WTC11 (cell line): ENCODE measurements at regions not wholly inside any gene's neighbourhood (a gene's known extent, or its start where the extent isn't known, plus 50 kb on each side); places are given as distances from the start of the nearest gene placed in this dataset.

ENCODE experiments used
- ATAC-seq: fragments of 200-7000 bp; cut with Tn5 transposase; 2 replicates; pipeline ENCODE4 v1.10.0; 2021; ENCODE audit warnings: mild to moderate bottlenecking, moderate library complexity
- CTCF ChIA-PET: fragments of 300-600 bp; sonication (Branson Sonifier 250); formaldehyde crosslinking; loops from one replicate; lab custom pipeline; 2021; ENCODE audit warnings: antibody characterized with exemption; lab: Charles Lee
- POLR2A ChIA-PET: fragments of 350-600 bp; sonication (Branson Sonifier 250); formaldehyde crosslinking; loops from one replicate; lab custom pipeline; 2021; ENCODE audit warnings: antibody characterized with exemption; lab: Charles Lee
- DNase-seq: peaks from one replicate; pipeline ENCODE4 v3.0.0; 2021; ENCODE audit warnings: low spot score
- H3K27ac Mint-ChIP-seq: 2 replicates; pipeline ENCODE4 v1.8.0; 2021; ENCODE audit warnings: mixed read lengths
- H3K27me3 Mint-ChIP-seq: 2 replicates; pipeline ENCODE4 v1.8.0; 2021; ENCODE audit warnings: low read depth, mild to moderate bottlenecking, moderate library complexity, mixed read lengths
- H3K36me3 Mint-ChIP-seq: 2 replicates; pipeline ENCODE4 v1.8.0; 2021; ENCODE audit warnings: mixed read lengths
- H3K4me1 Mint-ChIP-seq: 2 replicates; pipeline ENCODE4 v1.8.0; 2022; ENCODE audit warnings: mixed read lengths
- H3K4me3 Mint-ChIP-seq: 2 replicates; pipeline ENCODE4 v1.8.0; 2021; ENCODE audit warnings: mild to moderate bottlenecking, moderate library complexity, mixed read lengths
- H3K9me3 Mint-ChIP-seq: 2 replicates; pipeline ENCODE4 v1.8.0; 2021; ENCODE audit warnings: mixed read lengths
- CREB1 ChIP-seq: sonication (generic); formaldehyde crosslinking; IDR thresholded peaks from 2 replicates; pipeline ENCODE4 v1.8.0; 2023; ENCODE audit warnings: mild to moderate bottlenecking, missing genetic modification reagents
- GTF2I ChIP-seq: fragments of 250-450 bp; sonication (Bioruptor Pico); conservative IDR thresholded peaks from 2 replicates; pipeline ENCODE4 v1.4.0; 2021; ENCODE audit warnings: mild to moderate bottlenecking
- HMGA2 ChIP-seq: fragments of 250-450 bp; sonication (Bioruptor Pico); IDR thresholded peaks from 2 replicates; pipeline ENCODE4 v1.4.0; 2021; ENCODE audit warnings: mild to moderate bottlenecking, moderate library complexity
- JAZF1 ChIP-seq: fragments of 250-450 bp; sonication (Bioruptor Pico); IDR thresholded peaks from 2 replicates; pipeline ENCODE4 v1.9.0; 2021; ENCODE audit warnings: moderate library complexity, mild to moderate bottlenecking, inconsistent platforms
- MXD4 ChIP-seq: fragments of 250-450 bp; sonication (Bioruptor Pico); IDR thresholded peaks from 2 replicates; pipeline ENCODE4 v1.8.0; 2021; ENCODE audit warnings: mild to moderate bottlenecking, moderate library complexity, borderline replicate concordance
- MYBL2 ChIP-seq: sonication (generic); formaldehyde crosslinking; IDR thresholded peaks from 2 replicates; pipeline ENCODE4 v1.8.1; 2023; ENCODE audit warnings: mild to moderate bottlenecking, moderate library complexity, missing genetic modification reagents
- NFATC4 ChIP-seq: fragments of 250-450 bp; sonication (Bioruptor Pico); IDR thresholded peaks from 2 replicates; pipeline ENCODE4 v1.9.0; 2021; ENCODE audit warnings: mild to moderate bottlenecking
- NFE2L1 ChIP-seq: sonication (generic); formaldehyde crosslinking; IDR thresholded peaks from 2 replicates; pipeline ENCODE4 v1.8.1; 2023; ENCODE audit warnings: missing genetic modification reagents
- TCF7 ChIP-seq: sonication (generic); formaldehyde crosslinking; IDR thresholded peaks from 2 replicates; pipeline ENCODE4 v1.8.0; 2022; ENCODE audit warnings: mild to moderate bottlenecking, low read depth, missing genetic modification reagents, moderate library complexity
- ZNF416 ChIP-seq: fragments of 250-450 bp; sonication (Bioruptor Pico); IDR thresholded peaks from 2 replicates; pipeline ENCODE4 v1.9.0; 2021; ENCODE audit warnings: mild to moderate bottlenecking, inconsistent platforms
- TF ChIP-seq, protein P1 (sequence below): fragments of 200-600 bp; IDR thresholded peaks from 2 replicates; pipeline ENCODE4 v1.8.0; 2022; ENCODE audit warnings: antibody characterized with exemption
- TF ChIP-seq, protein P2 (sequence below): sonication (generic); formaldehyde crosslinking; IDR thresholded peaks from 2 replicates; pipeline ENCODE4 v1.8.0; 2023; ENCODE audit warnings: missing genetic modification reagents
- TF ChIP-seq, protein P3 (sequence below): sonication (generic); formaldehyde crosslinking; conservative IDR thresholded peaks from 2 replicates; pipeline ENCODE4 v1.8.1; 2023; ENCODE audit warnings: mild to moderate bottlenecking, low read depth, missing genetic modification reagents, moderate library complexity
- TF ChIP-seq, protein P4 (sequence below): sonication (generic); formaldehyde crosslinking; IDR thresholded peaks from 2 replicates; pipeline ENCODE4 v1.8.0; 2023; ENCODE audit warnings: mild to moderate bottlenecking, missing genetic modification reagents
- TF ChIP-seq, protein P5 (sequence below): fragments of 250-450 bp; sonication (Bioruptor Pico); IDR thresholded peaks from 2 replicates; pipeline ENCODE4 v1.9.0; 2021; ENCODE audit warnings: mild to moderate bottlenecking
- TF ChIP-seq, protein P6 (sequence below): sonication (generic); formaldehyde crosslinking; IDR thresholded peaks from 2 replicates; pipeline ENCODE4 v1.8.1; 2022; ENCODE audit warnings: mild to moderate bottlenecking, missing genetic modification reagents, moderate library complexity, borderline replicate concordance

DNA sequence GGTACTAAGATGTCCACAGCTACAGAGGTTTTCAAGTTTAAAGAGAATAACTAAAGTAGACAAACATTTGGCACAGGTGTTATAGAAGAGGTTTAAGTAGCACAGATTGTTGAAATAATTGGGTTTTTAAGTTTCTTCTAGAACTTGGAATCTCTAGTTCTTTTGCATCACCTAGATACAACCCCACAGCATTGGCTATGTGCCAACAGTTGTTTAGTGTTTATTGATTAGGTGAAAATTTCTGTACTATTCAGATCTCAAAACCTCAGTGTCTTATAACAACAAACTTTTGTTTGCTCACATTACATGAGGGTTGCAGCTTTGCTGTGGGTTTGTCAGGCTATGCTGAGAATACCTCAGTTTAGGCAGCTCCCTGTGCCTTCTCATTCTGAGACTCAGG lies 162.5 kb downstream of the TBX15 start (continued):
- TF ChIP-seq, protein P1, sequence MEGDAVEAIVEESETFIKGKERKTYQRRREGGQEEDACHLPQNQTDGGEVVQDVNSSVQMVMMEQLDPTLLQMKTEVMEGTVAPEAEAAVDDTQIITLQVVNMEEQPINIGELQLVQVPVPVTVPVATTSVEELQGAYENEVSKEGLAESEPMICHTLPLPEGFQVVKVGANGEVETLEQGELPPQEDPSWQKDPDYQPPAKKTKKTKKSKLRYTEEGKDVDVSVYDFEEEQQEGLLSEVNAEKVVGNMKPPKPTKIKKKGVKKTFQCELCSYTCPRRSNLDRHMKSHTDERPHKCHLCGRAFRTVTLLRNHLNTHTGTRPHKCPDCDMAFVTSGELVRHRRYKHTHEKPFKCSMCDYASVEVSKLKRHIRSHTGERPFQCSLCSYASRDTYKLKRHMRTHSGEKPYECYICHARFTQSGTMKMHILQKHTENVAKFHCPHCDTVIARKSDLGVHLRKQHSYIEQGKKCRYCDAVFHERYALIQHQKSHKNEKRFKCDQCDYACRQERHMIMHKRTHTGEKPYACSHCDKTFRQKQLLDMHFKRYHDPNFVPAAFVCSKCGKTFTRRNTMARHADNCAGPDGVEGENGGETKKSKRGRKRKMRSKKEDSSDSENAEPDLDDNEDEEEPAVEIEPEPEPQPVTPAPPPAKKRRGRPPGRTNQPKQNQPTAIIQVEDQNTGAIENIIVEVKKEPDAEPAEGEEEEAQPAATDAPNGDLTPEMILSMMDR, result no peak

DNA sequence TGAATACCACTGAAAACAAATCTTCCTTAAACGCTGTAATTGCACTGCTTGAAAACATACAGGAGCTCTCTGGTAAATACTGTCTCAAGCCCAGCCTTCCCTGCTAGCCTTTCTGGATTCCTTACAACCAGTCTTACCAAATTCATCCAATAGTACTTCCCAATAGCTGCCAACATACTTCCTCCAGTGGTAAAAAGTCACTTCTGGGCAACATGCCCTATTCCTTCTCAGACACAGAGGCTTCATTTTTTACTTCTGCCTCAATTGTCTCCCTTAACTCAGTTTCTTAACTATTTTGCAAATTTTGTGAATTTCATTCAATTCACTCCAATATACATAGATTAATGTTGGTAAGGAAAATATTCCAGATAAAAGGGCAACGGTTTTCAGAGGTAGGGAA lies 166.3 kb downstream of the TBX15 start:
- POLR2A ChIA-PET, result no interaction called here

More for the DNA sequence above, 166.3 kb downstream of the TBX15 start:
- CTCF ChIA-PET, result no interaction called here
- Mint-ChIP-seq H3K4me1 (no peaks in the 10 kb centered on the region), H3K27ac (no peak overlapping the region), H3K9me3 (peaks cover 6% of the 10 kb centered on the region), H3K36me3 (no peaks in the 10 kb centered on the region), H3K27me3 (no peaks in the 10 kb centered on the region), H3K4me3 (no peak overlapping the region)
- no peak for DNase-seq
- ATAC-seq, result no peak
- TF ChIP-seq MYBL2 (no peak), HMGA2 (no peak), NFE2L1 (CRISPR knock-in tag) (no peak), CREB1 (CRISPR knock-in tag) (no peak), NFATC4 (no peak), GTF2I (CRISPR knock-in tag) (no peak), ZNF416 (no peak), JAZF1 (CRISPR knock-in tag) (no peak), MXD4 (CRISPR knock-in tag) (no peak), TCF7 (CRISPR knock-in tag) (no peak)
- TF ChIP-seq, protein P2, sequence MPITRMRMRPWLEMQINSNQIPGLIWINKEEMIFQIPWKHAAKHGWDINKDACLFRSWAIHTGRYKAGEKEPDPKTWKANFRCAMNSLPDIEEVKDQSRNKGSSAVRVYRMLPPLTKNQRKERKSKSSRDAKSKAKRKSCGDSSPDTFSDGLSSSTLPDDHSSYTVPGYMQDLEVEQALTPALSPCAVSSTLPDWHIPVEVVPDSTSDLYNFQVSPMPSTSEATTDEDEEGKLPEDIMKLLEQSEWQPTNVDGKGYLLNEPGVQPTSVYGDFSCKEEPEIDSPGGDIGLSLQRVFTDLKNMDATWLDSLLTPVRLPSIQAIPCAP, result no peak
- TF ChIP-seq, protein P3, sequence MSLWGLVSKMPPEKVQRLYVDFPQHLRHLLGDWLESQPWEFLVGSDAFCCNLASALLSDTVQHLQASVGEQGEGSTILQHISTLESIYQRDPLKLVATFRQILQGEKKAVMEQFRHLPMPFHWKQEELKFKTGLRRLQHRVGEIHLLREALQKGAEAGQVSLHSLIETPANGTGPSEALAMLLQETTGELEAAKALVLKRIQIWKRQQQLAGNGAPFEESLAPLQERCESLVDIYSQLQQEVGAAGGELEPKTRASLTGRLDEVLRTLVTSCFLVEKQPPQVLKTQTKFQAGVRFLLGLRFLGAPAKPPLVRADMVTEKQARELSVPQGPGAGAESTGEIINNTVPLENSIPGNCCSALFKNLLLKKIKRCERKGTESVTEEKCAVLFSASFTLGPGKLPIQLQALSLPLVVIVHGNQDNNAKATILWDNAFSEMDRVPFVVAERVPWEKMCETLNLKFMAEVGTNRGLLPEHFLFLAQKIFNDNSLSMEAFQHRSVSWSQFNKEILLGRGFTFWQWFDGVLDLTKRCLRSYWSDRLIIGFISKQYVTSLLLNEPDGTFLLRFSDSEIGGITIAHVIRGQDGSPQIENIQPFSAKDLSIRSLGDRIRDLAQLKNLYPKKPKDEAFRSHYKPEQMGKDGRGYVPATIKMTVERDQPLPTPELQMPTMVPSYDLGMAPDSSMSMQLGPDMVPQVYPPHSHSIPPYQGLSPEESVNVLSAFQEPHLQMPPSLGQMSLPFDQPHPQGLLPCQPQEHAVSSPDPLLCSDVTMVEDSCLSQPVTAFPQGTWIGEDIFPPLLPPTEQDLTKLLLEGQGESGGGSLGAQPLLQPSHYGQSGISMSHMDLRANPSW (CRISPR knock-in tag), result no peak
- TF ChIP-seq, protein P4, sequence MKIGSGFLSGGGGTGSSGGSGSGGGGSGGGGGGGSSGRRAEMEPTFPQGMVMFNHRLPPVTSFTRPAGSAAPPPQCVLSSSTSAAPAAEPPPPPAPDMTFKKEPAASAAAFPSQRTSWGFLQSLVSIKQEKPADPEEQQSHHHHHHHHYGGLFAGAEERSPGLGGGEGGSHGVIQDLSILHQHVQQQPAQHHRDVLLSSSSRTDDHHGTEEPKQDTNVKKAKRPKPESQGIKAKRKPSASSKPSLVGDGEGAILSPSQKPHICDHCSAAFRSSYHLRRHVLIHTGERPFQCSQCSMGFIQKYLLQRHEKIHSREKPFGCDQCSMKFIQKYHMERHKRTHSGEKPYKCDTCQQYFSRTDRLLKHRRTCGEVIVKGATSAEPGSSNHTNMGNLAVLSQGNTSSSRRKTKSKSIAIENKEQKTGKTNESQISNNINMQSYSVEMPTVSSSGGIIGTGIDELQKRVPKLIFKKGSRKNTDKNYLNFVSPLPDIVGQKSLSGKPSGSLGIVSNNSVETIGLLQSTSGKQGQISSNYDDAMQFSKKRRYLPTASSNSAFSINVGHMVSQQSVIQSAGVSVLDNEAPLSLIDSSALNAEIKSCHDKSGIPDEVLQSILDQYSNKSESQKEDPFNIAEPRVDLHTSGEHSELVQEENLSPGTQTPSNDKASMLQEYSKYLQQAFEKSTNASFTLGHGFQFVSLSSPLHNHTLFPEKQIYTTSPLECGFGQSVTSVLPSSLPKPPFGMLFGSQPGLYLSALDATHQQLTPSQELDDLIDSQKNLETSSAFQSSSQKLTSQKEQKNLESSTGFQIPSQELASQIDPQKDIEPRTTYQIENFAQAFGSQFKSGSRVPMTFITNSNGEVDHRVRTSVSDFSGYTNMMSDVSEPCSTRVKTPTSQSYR (CRISPR knock-in tag), result no peak
- TF ChIP-seq, protein P5, sequence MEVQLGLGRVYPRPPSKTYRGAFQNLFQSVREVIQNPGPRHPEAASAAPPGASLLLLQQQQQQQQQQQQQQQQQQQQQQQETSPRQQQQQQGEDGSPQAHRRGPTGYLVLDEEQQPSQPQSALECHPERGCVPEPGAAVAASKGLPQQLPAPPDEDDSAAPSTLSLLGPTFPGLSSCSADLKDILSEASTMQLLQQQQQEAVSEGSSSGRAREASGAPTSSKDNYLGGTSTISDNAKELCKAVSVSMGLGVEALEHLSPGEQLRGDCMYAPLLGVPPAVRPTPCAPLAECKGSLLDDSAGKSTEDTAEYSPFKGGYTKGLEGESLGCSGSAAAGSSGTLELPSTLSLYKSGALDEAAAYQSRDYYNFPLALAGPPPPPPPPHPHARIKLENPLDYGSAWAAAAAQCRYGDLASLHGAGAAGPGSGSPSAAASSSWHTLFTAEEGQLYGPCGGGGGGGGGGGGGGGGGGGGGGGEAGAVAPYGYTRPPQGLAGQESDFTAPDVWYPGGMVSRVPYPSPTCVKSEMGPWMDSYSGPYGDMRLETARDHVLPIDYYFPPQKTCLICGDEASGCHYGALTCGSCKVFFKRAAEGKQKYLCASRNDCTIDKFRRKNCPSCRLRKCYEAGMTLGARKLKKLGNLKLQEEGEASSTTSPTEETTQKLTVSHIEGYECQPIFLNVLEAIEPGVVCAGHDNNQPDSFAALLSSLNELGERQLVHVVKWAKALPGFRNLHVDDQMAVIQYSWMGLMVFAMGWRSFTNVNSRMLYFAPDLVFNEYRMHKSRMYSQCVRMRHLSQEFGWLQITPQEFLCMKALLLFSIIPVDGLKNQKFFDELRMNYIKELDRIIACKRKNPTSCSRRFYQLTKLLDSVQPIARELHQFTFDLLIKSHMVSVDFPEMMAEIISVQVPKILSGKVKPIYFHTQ (CRISPR knock-in tag), result no peak
- TF ChIP-seq, protein P6, sequence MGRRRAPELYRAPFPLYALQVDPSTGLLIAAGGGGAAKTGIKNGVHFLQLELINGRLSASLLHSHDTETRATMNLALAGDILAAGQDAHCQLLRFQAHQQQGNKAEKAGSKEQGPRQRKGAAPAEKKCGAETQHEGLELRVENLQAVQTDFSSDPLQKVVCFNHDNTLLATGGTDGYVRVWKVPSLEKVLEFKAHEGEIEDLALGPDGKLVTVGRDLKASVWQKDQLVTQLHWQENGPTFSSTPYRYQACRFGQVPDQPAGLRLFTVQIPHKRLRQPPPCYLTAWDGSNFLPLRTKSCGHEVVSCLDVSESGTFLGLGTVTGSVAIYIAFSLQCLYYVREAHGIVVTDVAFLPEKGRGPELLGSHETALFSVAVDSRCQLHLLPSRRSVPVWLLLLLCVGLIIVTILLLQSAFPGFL, result no peak
